NB4 (cell line): ENCODE measurements at regions not wholly inside any gene's neighbourhood (a gene's known extent, or its start where the extent isn't known, plus 50 kb on each side); places are given as distances from the start of the nearest gene placed in this dataset.

Experiments
- DNase-seq: peaks from one replicate; pipeline ENCODE4 v3.0.0; 2010; ENCODE audit warnings: low read depth
- H3K4me3 ChIP-seq: one replicate; pipeline ENCODE4 v1.5.1; 2011; ENCODE audit warnings: mild to moderate bottlenecking, low read depth, low read length, moderate library complexity
- MYC ChIP-seq: IDR thresholded peaks from 2 replicates; pipeline ENCODE4 v1.6.1; 2011; ENCODE audit warnings: low read depth, low read length
- POLR2A ChIP-seq: IDR thresholded peaks from 2 replicates; pipeline ENCODE4 v1.6.1; 2011; ENCODE audit warnings: mild to moderate bottlenecking; ENCODE audit not compliant: insufficient read length; ENCODE audit errors: extremely low read depth
- TF ChIP-seq, protein P1 (sequence below): IDR thresholded peaks from one replicate; pipeline ENCODE4 v1.5.1; 2012; ENCODE audit warnings: low read depth, low read length
- TF ChIP-seq, protein P2 (sequence below): IDR thresholded peaks from 2 replicates; pipeline ENCODE4 v1.6.1; 2011; ENCODE audit warnings: low read depth, low read length

DNA sequence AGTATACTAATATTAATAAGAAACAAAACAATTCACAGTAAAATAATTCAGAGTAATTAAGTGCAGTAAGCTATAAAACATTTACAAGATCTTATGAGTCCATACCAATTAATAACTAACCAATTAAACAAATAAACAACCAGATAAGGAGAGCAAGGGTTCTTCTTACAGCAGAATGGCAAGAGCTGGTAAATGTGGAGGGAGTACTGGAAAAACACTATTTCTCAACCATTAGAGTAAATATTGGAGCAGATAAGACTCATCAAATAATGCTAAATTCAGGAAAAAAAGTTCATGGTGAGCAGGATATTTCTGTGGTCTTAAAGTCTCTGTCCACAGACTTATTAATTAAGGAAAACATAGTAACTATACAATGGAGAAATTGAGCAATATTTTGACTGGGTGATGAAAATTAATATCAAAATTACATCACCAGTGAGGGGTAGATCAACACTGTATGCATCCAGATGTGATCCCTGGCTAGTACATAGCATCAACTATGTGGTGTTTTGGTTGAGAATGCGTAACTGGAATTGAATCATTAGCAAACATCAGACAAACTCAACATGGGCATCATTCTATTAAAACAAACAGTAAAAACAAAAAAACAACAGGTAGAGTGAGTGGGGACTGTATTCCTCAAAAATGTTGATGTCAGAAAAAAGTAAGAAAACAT, 1376.7 kb downstream of the PCDH19 start:
- H3K4me3 ChIP-seq: no peak overlapping the region
- DNase-seq: no peak
- TF ChIP-seq POLR2A (no peak), MYC (no peak)
- TF ChIP-seq, protein P1, sequence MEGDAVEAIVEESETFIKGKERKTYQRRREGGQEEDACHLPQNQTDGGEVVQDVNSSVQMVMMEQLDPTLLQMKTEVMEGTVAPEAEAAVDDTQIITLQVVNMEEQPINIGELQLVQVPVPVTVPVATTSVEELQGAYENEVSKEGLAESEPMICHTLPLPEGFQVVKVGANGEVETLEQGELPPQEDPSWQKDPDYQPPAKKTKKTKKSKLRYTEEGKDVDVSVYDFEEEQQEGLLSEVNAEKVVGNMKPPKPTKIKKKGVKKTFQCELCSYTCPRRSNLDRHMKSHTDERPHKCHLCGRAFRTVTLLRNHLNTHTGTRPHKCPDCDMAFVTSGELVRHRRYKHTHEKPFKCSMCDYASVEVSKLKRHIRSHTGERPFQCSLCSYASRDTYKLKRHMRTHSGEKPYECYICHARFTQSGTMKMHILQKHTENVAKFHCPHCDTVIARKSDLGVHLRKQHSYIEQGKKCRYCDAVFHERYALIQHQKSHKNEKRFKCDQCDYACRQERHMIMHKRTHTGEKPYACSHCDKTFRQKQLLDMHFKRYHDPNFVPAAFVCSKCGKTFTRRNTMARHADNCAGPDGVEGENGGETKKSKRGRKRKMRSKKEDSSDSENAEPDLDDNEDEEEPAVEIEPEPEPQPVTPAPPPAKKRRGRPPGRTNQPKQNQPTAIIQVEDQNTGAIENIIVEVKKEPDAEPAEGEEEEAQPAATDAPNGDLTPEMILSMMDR: no peak
- TF ChIP-seq, protein P2, sequence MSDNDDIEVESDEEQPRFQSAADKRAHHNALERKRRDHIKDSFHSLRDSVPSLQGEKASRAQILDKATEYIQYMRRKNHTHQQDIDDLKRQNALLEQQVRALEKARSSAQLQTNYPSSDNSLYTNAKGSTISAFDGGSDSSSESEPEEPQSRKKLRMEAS: no peak

DNA sequence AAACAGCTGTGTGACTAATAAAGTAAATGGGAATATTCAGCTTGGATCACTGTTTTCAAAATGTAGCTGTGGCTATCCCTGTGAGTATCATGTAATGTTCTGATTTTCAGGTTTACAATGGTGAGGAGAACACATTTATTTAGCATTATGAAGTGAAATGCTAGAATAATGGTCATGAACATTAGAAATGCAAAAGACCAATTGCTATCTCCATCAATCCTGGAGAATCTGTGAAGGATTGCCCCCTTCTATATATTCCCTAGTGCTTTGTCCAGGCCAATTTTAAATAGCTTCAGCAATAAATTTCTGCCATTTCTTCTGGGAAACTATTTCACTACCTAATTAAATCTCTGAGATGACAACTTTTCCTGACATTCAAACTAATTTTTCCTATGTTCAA, 1399.1 kb downstream of the PCDH19 start:
- DNase-seq: no peak
- no peak overlapping the region for H3K4me3 ChIP-seq
- TF ChIP-seq POLR2A (no peak), MYC (no peak)
- TF ChIP-seq, protein P2: no peak
- TF ChIP-seq, protein P1: no peak

DNA sequence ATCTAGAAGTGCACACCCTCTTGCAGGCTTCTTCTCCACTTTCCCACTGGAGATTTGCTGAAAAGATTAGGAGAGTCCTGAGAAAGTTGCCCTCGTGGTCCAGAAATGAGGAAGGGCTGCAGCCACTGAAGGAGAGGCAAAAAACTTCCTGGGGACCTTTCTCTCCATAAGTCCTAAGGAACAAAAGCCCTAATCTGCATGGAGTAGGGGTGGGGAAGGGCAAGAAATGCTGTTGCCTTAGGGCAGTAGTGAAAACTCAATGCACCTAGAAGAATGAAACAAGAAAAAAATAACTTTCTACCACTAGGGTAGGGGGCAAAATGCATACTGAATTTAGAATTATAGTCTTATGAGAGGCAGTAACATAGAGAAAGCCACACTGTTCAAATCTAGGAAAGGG, 1408.8 kb downstream of the PCDH19 start:
- no peak overlapping the region for H3K4me3 ChIP-seq
- DNase-seq: no peak
- TF ChIP-seq, protein P2: no peak
- TF ChIP-seq POLR2A (no peak), MYC (no peak)
- TF ChIP-seq, protein P1: no peak

DNA sequence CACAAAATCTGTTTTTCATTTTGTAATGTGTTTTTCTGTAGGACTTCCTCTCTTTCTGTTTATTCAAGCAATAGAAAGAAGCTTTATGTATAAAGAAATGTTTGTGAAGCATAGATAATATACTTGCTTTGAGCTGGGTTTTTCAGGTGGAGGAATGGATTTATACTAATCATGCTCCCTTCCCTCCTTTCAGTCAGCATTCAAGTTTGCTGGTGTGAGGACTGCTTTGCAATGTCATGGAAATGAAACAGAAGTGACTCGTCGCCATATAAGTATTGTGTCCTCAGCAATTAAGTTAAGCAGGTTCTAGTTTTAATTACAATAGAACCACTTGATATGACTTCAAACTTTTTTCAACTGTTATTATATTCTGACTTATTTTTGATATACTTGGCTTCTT, 1447.1 kb downstream of the PCDH19 start:
- no peak overlapping the region for H3K4me3 ChIP-seq
- TF ChIP-seq POLR2A: no peak
- TF ChIP-seq, protein P2: no peak
- TF ChIP-seq, protein P1: no peak
- TF ChIP-seq MYC: no peak
- no peak for DNase-seq

DNA sequence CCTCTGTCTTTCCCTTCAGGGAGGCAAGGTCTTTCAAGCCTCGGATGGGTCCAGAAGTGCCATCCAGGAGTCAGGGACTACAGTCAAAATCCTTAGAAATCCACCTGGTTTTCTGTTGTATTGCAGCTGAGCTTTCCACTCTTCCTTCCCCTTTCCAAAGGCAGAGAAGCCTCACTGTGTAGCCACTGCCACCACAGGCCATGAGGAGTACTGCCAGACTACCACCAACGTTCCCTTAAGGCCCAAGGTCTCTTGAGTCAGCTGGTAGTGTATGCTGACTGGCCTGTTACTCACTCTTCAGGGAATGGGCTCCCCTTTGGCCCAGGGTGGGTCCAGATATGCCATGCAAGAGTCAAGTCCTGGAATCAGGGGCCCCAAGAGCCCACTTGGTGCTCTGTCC, 1454.1 kb downstream of the PCDH19 start:
- no peak for TF ChIP-seq MYC
- TF ChIP-seq POLR2A: no peak
- TF ChIP-seq, protein P1: no peak
- TF ChIP-seq, protein P2: no peak
- H3K4me3 ChIP-seq: no peak overlapping the region
- peak; percentile 4 for DNase-seq

DNA sequence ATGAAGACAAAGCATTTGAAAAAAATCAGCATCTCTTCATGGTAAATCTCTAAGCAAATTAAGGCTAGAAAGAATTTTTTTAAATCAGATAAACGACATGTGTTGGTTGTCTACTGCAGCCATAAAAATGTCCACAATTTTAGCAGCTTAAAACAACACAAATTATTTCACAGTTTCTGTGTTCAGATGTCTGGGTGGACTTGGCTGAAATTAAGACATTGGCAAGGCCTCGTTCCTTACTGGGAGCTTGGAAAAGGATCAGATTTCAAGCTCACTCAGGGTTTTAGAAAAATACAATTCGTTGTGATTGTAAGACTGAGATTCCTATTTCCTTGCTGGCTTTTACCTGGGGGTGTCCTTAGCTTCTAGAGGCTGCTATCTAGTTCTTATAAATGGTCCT, 1470.6 kb downstream of the PCDH19 start:
- DNase-seq: no peak
- TF ChIP-seq MYC (no peak), POLR2A (no peak)
- TF ChIP-seq, protein P1: no peak
- H3K4me3 ChIP-seq: no peak overlapping the region
